ENCODE measurements at regions not wholly inside any gene's neighbourhood (a gene's known extent, or its start where the extent isn't known, plus 50 kb on each side); places are given as distances from the start of the nearest gene placed in this dataset.

DNA sequence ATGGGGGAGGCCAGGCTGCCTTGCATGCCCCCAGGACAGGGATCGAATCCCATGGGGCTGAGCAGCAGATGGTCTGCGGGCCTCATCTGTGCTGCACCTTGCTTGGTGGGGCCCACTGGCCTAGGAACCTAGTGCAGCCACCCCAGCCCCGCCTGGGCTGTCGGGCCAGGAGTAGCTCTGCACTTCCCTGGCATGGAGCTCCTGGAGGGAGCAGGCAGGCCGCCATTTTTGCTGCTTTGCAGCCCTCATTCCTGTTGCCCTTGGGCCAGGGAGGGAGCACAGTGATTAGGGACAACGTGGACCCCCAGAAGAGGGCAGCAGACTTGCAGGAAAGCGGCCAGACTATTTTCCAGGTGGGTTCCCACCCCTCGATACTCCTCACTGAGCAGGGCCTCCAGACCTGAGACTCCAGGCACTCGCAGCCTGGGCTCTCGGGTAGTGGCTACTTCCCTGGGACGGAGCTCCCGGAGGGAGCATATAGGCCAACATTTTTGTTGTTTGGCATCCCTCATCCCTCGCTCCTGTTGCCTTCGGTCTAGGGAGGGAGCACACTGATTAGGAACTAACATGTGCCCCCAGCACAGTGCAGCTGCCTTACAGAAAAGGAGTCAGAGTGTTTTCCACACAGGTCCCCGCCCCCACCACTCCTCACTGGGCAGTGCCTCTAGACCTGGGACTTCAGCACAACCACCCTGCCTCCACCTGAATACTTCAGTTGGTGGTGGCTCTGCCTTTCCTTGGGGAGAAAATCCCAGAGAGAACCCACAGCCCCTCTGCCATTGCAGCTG lies 99.5 kb downstream of the MAIP1 start:
- DNase-seq (ENCODE audit: low read depth in 2 of 2) = peak in 1 of 2 donors; percentile 5

DNA sequence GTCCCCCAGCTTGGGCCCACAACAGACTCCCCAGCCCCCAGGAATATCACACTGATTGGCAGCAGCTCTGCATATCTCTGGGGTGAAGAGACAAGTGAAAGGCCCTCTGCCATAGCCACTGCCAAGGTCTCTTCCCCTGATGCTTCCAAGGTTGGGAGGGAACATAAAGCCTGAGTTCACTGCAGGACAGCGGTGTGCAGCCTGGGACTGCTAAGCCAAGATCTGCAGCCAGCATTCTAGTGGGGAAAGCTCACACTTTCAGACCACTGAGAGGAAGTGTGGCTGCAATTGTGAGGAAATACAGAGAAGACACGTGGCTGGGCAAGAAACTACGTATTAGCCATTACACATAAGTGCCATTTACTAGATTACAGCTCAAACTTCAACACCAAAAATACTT lies 100.7 kb downstream of the MAIP1 start:
- DNase-seq (ENCODE audit: low read depth in 2 of 2) = no peak

GRCh38 chr2:200063155-200063554 lies 107.8 kb downstream of the MAIP1 start:
- DNase-seq (ENCODE audit: low read depth in 2 of 2) = no peak

DNA sequence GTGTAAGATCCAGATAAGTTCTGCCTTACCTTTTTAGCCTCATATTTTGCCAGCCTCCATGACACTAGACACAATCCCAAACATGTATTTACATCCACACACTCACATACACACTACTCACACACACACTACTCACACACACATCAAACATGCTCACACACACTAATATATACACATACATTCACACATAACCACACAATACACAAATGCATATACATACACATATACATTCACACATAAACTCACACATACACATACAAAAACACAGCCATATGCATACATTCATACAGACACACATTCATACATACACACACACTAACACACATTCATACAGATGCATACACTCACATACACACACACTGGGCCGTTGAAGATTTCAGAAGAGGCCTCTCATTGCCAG lies 109.5 kb downstream of the MAIP1 start:
- DNase-seq (ENCODE audit: low read depth in 2 of 2) = no peak

- DNase-seq (ENCODE audit: low read depth in 2 of 2) = no peak
Observed at GRCh38 chr2:200065477-200065876, 110.1 kb downstream of the MAIP1 start.

DNA sequence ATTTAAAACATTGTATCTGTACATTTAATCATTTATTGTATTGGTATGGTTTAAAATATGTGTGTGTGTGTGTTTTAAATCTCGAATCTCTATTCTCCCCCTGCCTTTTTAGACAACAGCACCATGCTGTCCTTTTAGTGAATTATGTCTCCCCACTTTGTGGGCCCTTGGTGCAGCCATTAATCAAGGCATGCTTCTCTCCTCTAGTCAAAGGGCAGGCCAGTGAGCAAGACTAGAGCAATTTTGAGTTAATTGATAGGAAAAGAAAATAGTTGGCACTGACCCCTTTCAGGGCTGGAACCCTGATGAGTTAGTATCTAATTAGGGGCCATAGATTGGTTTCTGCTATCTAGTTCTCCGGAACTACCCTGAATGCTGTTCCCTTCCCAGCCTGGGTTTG lies 111.0 kb downstream of the MAIP1 start:
- no peak for DNase-seq (ENCODE audit: low read depth in 2 of 2)

DNA sequence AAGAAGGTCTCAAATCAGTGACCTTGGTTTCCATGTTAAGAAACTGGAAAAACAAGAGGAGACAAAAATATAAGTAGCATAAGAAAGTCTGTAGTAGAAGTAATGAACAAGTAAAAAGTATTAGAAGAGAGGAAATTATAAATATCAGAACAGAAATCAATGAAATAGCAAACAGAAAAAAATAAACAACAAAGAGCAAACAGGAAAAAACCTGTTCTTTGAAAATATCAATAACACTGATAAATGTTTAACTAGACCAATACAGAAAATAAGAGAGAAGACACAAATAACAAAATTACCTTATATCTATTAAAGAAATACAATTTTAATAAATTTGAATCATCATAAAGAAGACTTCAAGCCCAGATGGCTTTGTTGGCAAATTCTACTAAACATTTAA lies 113.3 kb downstream of the MAIP1 start:
- no peak for DNase-seq (ENCODE audit: low read depth in 2 of 2)

DNA sequence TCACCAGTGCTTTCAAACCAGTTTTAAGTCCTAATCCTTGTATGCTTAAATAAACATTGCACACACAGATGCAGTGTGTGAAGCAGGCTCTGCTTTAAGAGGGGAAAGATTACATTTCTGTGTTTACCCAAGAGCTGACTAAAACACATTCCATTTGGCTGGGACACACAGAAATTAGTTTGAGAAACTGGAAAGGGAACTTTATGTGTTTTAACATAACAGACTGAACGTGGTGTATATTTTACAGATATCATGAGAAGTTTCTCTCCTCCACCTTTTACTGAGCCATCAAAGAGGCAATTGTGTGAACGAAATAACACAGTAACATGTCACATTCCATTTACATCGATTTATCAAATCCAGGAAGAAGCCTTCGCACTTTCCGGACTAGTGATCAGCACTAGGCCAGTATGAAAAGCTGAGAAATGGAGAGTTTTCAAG lies 121.8 kb downstream of the MAIP1 start:
- no peak for DNase-seq (ENCODE audit: low read depth in 2 of 2)

- no peak for DNase-seq (ENCODE audit: low read depth in 2 of 2)
Observed at GRCh38 chr2:200077838-200078237, 122.5 kb downstream of the MAIP1 start.

DNA sequence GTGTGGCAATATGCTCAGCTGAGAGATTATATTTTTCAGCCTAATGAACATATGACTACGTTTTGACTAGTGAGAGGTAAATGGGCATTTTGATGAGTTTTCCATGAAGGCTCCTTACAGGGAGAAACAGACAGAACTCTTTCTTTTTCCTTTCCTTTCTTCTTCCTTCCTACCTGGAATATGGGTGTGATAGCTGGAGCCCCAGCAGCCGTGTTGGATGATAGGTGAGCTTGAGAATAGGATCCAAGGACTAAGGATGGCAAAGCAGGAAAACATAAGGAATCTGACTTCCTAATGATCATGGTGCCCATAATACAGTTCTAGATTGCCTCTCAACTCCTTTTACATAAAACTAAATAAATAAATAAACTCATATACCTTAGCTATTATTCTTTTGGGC lies 124.0 kb downstream of the MAIP1 start:
- no peak for DNase-seq (ENCODE audit: low read depth in 2 of 2)

GRCh38 chr2:200081236-200081635 lies 125.9 kb downstream of the MAIP1 start:
- no peak for DNase-seq (ENCODE audit: low read depth in 2 of 2)

DNA sequence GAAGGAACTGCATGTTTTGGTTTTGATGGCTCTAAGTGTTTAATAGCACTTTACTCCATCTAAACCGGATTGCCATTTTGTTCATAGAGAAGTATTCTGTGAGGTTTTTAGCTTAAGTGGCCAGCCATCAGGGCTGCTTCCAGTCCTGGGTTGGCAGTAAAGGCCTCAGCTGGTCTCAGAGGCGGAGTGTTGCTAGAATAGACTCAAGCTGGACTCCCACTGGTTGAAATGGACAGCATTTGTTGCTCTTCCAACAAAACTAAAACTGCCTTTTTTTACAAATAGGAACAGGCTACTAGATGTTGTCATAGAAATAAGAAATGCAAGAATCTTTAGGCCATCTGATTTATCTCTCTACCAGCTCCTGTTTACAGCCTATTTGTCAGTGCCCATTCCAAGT lies 126.4 kb downstream of the MAIP1 start:
- no peak for DNase-seq (ENCODE audit: low read depth in 2 of 2)

- no peak for DNase-seq (ENCODE audit: low read depth in 2 of 2)
Observed at GRCh38 chr2:200084036-200084435, 128.7 kb downstream of the MAIP1 start.

DNA sequence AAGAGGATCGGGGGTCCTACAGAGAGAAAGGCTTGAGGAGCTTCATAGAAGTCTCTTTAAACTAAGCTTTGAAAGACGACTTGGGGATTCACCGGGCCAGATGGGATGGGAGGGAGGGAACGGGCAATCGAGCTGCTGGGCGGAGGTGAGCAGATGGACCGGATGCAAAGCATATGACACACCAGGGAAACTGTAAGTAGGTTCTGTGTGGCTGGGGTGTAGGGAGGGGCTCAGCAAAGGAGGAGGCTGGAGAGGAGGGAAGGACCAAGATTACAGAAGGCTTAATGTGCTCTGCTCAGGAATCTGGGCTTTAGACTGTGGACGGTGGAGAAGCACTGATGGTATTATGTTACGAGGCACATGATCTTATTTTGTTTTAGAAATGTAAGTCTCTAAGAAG lies 131.5 kb downstream of the MAIP1 start:
- no peak for DNase-seq (ENCODE audit: low read depth in 2 of 2)

GRCh38 chr2:200087451-200087850 lies 132.1 kb downstream of the MAIP1 start:
- no peak for DNase-seq (ENCODE audit: low read depth in 2 of 2)

DNA sequence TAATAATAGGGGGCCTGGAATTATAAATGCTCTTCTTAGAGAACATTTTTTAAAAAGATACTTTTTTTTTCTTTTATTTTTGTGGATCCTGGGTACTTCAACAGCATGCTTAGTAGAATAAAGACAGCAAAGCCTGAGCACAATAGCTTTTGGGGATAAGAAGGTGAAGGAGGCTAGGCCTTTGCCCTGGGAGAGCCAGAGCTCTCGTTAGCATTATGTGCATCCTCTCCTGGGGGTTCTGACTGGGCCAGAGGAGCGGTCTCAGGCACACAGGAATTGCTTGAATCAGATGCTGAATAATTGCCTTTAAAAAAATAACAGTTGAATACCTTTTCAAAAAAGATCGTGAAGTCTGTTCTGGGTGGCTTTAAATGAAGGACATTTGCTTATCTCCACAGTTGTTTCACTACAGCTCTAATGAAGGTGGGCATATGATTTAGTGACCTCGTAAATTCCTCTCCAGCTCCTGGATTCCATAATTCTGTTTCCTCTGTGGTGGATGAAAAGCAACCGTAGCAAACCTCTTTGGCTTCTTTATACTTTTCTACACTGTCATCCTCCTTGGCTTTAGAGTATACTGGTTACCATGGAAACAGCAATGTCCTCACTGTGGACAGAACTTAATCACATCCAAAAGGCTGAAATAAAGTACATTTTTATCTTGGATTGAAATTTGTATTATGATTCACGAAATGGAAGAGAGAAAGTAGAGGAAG lies 133.8 kb downstream of the MAIP1 start:
- no peak for DNase-seq (ENCODE audit: low read depth in 2 of 2)

GRCh38 chr2:200089756-200090109 lies 134.4 kb downstream of the MAIP1 start:
- DNase-seq (ENCODE audit: low read depth in 2 of 2) = no peak

- no peak for DNase-seq (ENCODE audit: low read depth in 2 of 2)
Observed at GRCh38 chr2:200090683-200091082, 135.3 kb downstream of the MAIP1 start.

- no peak for DNase-seq (ENCODE audit: low read depth in 2 of 2)
Observed at GRCh38 chr2:200091126-200091525, 135.7 kb downstream of the MAIP1 start.

GRCh38 chr2:200092235-200092634 lies 136.9 kb downstream of the MAIP1 start:
- peak in 1 of 2 donors; percentile 5 for DNase-seq (ENCODE audit: low read depth in 2 of 2)

DNA sequence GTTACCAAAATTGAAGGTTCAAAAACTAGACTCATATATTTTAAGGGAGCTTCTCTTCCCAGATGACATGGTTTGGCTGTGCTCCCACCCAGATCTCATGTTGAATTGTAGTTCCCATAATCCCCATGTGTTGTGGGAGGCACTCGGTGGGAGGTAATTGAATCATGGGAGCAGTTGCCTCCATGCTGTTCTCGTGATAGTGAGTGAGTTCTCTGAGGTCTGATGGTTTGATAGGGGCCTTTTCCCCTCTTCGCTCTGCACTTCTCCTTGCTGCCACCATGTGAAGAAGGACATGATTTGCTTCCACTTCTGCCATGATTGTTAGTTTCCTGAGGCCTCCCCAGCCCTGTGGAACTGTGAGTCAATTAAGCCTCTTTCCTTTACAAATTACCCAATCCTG lies 140.1 kb downstream of the MAIP1 start:
- no peak for DNase-seq (ENCODE audit: low read depth in 2 of 2)

GRCh38 chr2:200099256-200099655 lies 143.9 kb downstream of the MAIP1 start:
- no peak for DNase-seq (ENCODE audit: low read depth in 2 of 2)

GRCh38 chr2:200100027-200100426 lies 144.6 kb downstream of the MAIP1 start:
- DNase-seq (ENCODE audit: low read depth in 2 of 2) = no peak
